ENCODE measurements at regions not wholly inside any gene's neighbourhood (a gene's known extent, or its start where the extent isn't known, plus 50 kb on each side); places are given as distances from the start of the nearest gene placed in this dataset.

GRCh38 chr4:121242188-121242750 lies 78.1 kb upstream of the TNIP3 start (continued):
- TF ChIP-seq POGK (CRISPR knock-in tag; conservative IDR thresholded peaks at IDR 0.05) (no peak), DR1 (CRISPR knock-in tag; IDR thresholded peaks at IDR 0.05) (no peak), ZNF225 (CRISPR knock-in tag; IDR thresholded peaks at IDR 0.05) (no peak), NPAS2 (CRISPR knock-in tag; IDR thresholded peaks at IDR 0.05; ENCODE audit: borderline replicate concordance) (no peak), NCOA5 (CRISPR knock-in tag; IDR thresholded peaks at IDR 0.05) (no peak), ZNF557 (CRISPR knock-in tag; IDR thresholded peaks at IDR 0.05) (no peak), FOXK1 (CRISPR knock-in tag; IDR thresholded peaks at IDR 0.05; ENCODE audit: borderline replicate concordance, low read depth) (no peak), ZNF407 (CRISPR knock-in tag; IDR thresholded peaks at IDR 0.05; ENCODE audit: not compliant biosample characterization) (no peak), SNRNP70 (IDR thresholded peaks at IDR 0.05; ENCODE audit: low read depth, low read length) (no peak), ELK4 (CRISPR knock-in tag; IDR thresholded peaks at IDR 0.05; ENCODE audit: borderline replicate concordance) (no peak), ZNF326 (CRISPR knock-in tag; IDR thresholded peaks at IDR 0.05; ENCODE audit: borderline replicate concordance) (no peak), ZNF362 (CRISPR knock-in tag; IDR thresholded peaks at IDR 0.05; ENCODE audit: borderline replicate concordance) (no peak), NCOA1 (CRISPR knock-in tag; IDR thresholded peaks at IDR 0.05) (no peak), ATF5 (CRISPR knock-in tag; IDR thresholded peaks at IDR 0.05; ENCODE audit: low read depth) (no peak)
